ENCODE measurements at regions not wholly inside any gene's neighbourhood (a gene's known extent, or its start where the extent isn't known, plus 50 kb on each side); places are given as distances from the start of the nearest gene placed in this dataset.

- no CpG with 5 or more reads among the region's 9 CpGs for WGBS (ENCODE audit: extremely low coverage, insufficient coverage, insufficient read length)
- peak in 1 of 2 donors; percentile 0 for DNase-seq
These were observed 439.1 kb upstream of the ZNF507 start for GRCh38 chr19:31906111-31906871.

GRCh38 chr19:31907661-31908060 lies 437.7 kb upstream of the ZNF507 start:
- no peak overlapping the region for H4K8ac ChIP-seq (ENCODE audit: low read depth, low read length)
- H3K79me2 ChIP-seq (ENCODE audit: control insufficient read depth, insufficient read depth, low read length, poor library complexity): no peaks in the 10 kb centered on the region
- no peak overlapping the region for H2BK12ac ChIP-seq (ENCODE audit: low read length)
- H3K9ac ChIP-seq (ENCODE audit: low read length): no peak overlapping the region
- no peak overlapping the region for H2AK5ac ChIP-seq (ENCODE audit: low read length)
- H3K4me1 ChIP-seq (ENCODE audit: control insufficient read depth in 1 of 2, insufficient read depth in 2 of 2, low read length in 2 of 2): peaks cover 0 to 2% of the 10 kb centered on the region in 2 experiments
- H2BK120ac ChIP-seq (ENCODE audit: insufficient read depth, low read length, poor library complexity): no peak overlapping the region
- H3K23ac ChIP-seq (ENCODE audit: low read length): no peak overlapping the region
- H2AFZ ChIP-seq (ENCODE audit: insufficient read depth, low read length, poor library complexity): no peak overlapping the region
- no peaks in the 10 kb centered on the region for H3K27me3 ChIP-seq (ENCODE audit: insufficient read depth, low read length)
- no peak overlapping the region for H2BK5ac ChIP-seq (ENCODE audit: low read depth, low read length, poor library complexity)
- no peaks in the 10 kb centered on the region for H3K9me3 ChIP-seq (ENCODE audit: insufficient read depth, low read depth, low read length)
- H3K18ac ChIP-seq (ENCODE audit: low read length): no peak overlapping the region
- no peak overlapping the region for H4K12ac ChIP-seq (ENCODE audit: low read depth, low read length)
- H3K79me1 ChIP-seq (ENCODE audit: low read length): no peaks in the 10 kb centered on the region
- no peak overlapping the region for H3K4me2 ChIP-seq (ENCODE audit: low read length)
- no peak overlapping the region for H3K27ac ChIP-seq (ENCODE audit: low read depth, low read length)
- no CpG with 5 or more reads among the region's 1 CpG for WGBS (ENCODE audit: extremely low coverage, insufficient coverage, insufficient read length)
- no peak for DNase-seq
- no peak overlapping the region for H3K4ac ChIP-seq (ENCODE audit: low read depth, low read length)
- H3K14ac ChIP-seq (ENCODE audit: low read length): no peak overlapping the region
- H3K4me3 ChIP-seq (ENCODE audit: low read depth, low read length): no peak overlapping the region
- no peaks in the 10 kb centered on the region for H3K36me3 ChIP-seq (ENCODE audit: control insufficient read depth in 1 of 2, insufficient read depth in 2 of 2, low read length in 2 of 2)
- no peak overlapping the region for H4K91ac ChIP-seq (ENCODE audit: low read depth, low read length)

More at GRCh38 chr19:31906111-31906871, 439.1 kb upstream of the ZNF507 start:
- no peak overlapping the region for H2AK5ac ChIP-seq (ENCODE audit: low read length)
- H3K9me3 ChIP-seq (ENCODE audit: insufficient read depth, low read depth, low read length): no peaks in the 10 kb centered on the region
- no peak overlapping the region for H3K18ac ChIP-seq (ENCODE audit: low read length)
- no peak overlapping the region for H2BK120ac ChIP-seq (ENCODE audit: insufficient read depth, low read length, poor library complexity)
- H4K8ac ChIP-seq (ENCODE audit: low read depth, low read length): no peak overlapping the region
- no peaks in the 10 kb centered on the region for H3K79me1 ChIP-seq (ENCODE audit: low read length)
- H3K36me3 ChIP-seq (ENCODE audit: control insufficient read depth in 1 of 2, insufficient read depth in 2 of 2, low read length in 2 of 2): no peaks in the 10 kb centered on the region
- H4K12ac ChIP-seq (ENCODE audit: low read depth, low read length): no peak overlapping the region
- H3K4me2 ChIP-seq (ENCODE audit: low read length): no peak overlapping the region
- H3K27me3 ChIP-seq (ENCODE audit: insufficient read depth, low read length): no peaks in the 10 kb centered on the region
- no peaks in the 10 kb centered on the region for H3K79me2 ChIP-seq (ENCODE audit: control insufficient read depth, insufficient read depth, low read length, poor library complexity)
- no peak overlapping the region for H3K4me3 ChIP-seq (ENCODE audit: low read depth, low read length)
- H4K91ac ChIP-seq (ENCODE audit: low read depth, low read length): no peak overlapping the region
- no peak overlapping the region for H3K4ac ChIP-seq (ENCODE audit: low read depth, low read length)
- peaks cover 0 to 2% of the 10 kb centered on the region in 2 experiments for H3K4me1 ChIP-seq (ENCODE audit: control insufficient read depth in 1 of 2, insufficient read depth in 2 of 2, low read length in 2 of 2)
- H2BK12ac ChIP-seq (ENCODE audit: low read length): no peak overlapping the region
- H3K14ac ChIP-seq (ENCODE audit: low read length): no peak overlapping the region
- no peak overlapping the region for H3K23ac ChIP-seq (ENCODE audit: low read length)
- no peak overlapping the region for H3K27ac ChIP-seq (ENCODE audit: low read depth, low read length)
- H3K9ac ChIP-seq (ENCODE audit: low read length): no peak overlapping the region
- no peak overlapping the region for H2BK5ac ChIP-seq (ENCODE audit: low read depth, low read length, poor library complexity)
- H2AFZ ChIP-seq (ENCODE audit: insufficient read depth, low read length, poor library complexity): no peak overlapping the region

GRCh38 chr19:31908080-31908479 lies 437.3 kb upstream of the ZNF507 start:
- no peaks in the 10 kb centered on the region for H3K9me3 ChIP-seq (ENCODE audit: insufficient read depth, low read depth, low read length)
- H3K4me2 ChIP-seq (ENCODE audit: low read length): no peak overlapping the region
- no CpG with 5 or more reads among the region's 3 CpGs for WGBS (ENCODE audit: extremely low coverage, insufficient coverage, insufficient read length)
- no peak overlapping the region for H3K18ac ChIP-seq (ENCODE audit: low read length)
- H3K79me2 ChIP-seq (ENCODE audit: control insufficient read depth, insufficient read depth, low read length, poor library complexity): no peaks in the 10 kb centered on the region
- no peak overlapping the region for H3K23ac ChIP-seq (ENCODE audit: low read length)
- no peak overlapping the region for H2AK5ac ChIP-seq (ENCODE audit: low read length)
- H4K91ac ChIP-seq (ENCODE audit: low read depth, low read length): no peak overlapping the region
- no peak overlapping the region for H4K8ac ChIP-seq (ENCODE audit: low read depth, low read length)
- H3K4ac ChIP-seq (ENCODE audit: low read depth, low read length): no peak overlapping the region
- no peak overlapping the region for H2AFZ ChIP-seq (ENCODE audit: insufficient read depth, low read length, poor library complexity)
- H3K4me3 ChIP-seq (ENCODE audit: low read depth, low read length): no peak overlapping the region
- H2BK12ac ChIP-seq (ENCODE audit: low read length): no peak overlapping the region
- no peak overlapping the region for H3K14ac ChIP-seq (ENCODE audit: low read length)
- no peaks in the 10 kb centered on the region for H3K79me1 ChIP-seq (ENCODE audit: low read length)
- no peak for DNase-seq
- no peak overlapping the region for H4K12ac ChIP-seq (ENCODE audit: low read depth, low read length)
- no peak overlapping the region for H3K9ac ChIP-seq (ENCODE audit: low read length)
- H3K27me3 ChIP-seq (ENCODE audit: insufficient read depth, low read length): no peaks in the 10 kb centered on the region
- H2BK120ac ChIP-seq (ENCODE audit: insufficient read depth, low read length, poor library complexity): no peak overlapping the region
- H2BK5ac ChIP-seq (ENCODE audit: low read depth, low read length, poor library complexity): no peak overlapping the region
- no peak overlapping the region for H3K27ac ChIP-seq (ENCODE audit: low read depth, low read length)
- H3K36me3 ChIP-seq (ENCODE audit: control insufficient read depth in 1 of 2, insufficient read depth in 2 of 2, low read length in 2 of 2): no peaks in the 10 kb centered on the region
- H3K4me1 ChIP-seq (ENCODE audit: control insufficient read depth in 1 of 2, insufficient read depth in 2 of 2, low read length in 2 of 2): peaks cover 0 to 2% of the 10 kb centered on the region in 2 experiments

DNA sequence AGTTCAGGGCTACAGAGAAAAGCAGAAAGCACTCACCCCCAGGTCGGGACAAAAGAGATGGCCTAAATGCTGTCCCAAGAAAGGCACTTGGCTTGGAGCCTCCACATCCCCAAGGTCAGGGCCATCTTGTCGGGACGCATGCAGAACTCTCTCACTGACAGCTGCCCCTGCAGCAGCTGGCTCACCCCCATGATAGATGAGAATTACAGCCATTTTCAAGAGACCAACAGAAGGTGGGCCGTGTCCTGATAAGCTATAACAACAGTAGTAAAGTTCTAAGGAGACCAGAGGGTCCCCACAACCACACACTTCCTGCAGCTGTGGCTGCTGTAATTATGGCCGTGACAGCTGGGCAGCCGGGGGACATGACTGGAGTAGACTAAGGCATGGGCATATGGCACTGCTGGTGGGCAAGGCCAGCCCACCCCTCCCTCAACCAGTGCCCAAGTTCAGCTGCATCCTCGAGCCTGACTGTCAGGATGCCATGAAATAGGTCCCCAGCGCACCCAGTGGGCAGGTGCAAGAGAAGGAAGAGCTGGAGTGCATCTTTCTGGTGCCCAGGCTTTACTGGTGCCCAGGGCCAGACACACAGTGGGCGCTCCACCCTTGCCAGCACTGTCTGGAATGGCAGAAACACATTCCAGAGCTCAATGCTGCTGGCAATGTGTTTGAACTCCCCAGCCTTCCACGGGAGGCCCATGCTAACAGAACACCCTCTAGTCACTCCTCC lies 436.7 kb upstream of the ZNF507 start:
- H3K79me2 ChIP-seq (ENCODE audit: control insufficient read depth, insufficient read depth, low read length, poor library complexity): no peaks in the 10 kb centered on the region
- H3K36me3 ChIP-seq (ENCODE audit: control insufficient read depth in 1 of 2, insufficient read depth in 2 of 2, low read length in 2 of 2): no peaks in the 10 kb centered on the region
- H4K8ac ChIP-seq (ENCODE audit: low read depth, low read length): no peak overlapping the region
- no peak for DNase-seq
- no CpG with 5 or more reads among the region's 10 CpGs for WGBS (ENCODE audit: extremely low coverage, insufficient coverage, insufficient read length)
- no peak overlapping the region for H2AK5ac ChIP-seq (ENCODE audit: low read length)
- no peak overlapping the region for H3K27ac ChIP-seq (ENCODE audit: low read depth, low read length)
- no peaks in the 10 kb centered on the region for H3K9me3 ChIP-seq (ENCODE audit: insufficient read depth, low read depth, low read length)
- H2BK120ac ChIP-seq (ENCODE audit: insufficient read depth, low read length, poor library complexity): no peak overlapping the region
- no peak overlapping the region for H3K18ac ChIP-seq (ENCODE audit: low read length)
- H4K12ac ChIP-seq (ENCODE audit: low read depth, low read length): no peak overlapping the region
- no peak overlapping the region for H2AFZ ChIP-seq (ENCODE audit: insufficient read depth, low read length, poor library complexity)
- H3K9ac ChIP-seq (ENCODE audit: low read length): peak overlapping the region; percentile 34
- no peak overlapping the region for H2BK12ac ChIP-seq (ENCODE audit: low read length)
- H3K4me1 ChIP-seq (ENCODE audit: control insufficient read depth in 1 of 2, insufficient read depth in 2 of 2, low read length in 2 of 2): peaks cover 0 to 2% of the 10 kb centered on the region in 2 experiments
- no peak overlapping the region for H3K4me3 ChIP-seq (ENCODE audit: low read depth, low read length)
- H3K4ac ChIP-seq (ENCODE audit: low read depth, low read length): no peak overlapping the region
- H3K27me3 ChIP-seq (ENCODE audit: insufficient read depth, low read length): no peaks in the 10 kb centered on the region
- no peak overlapping the region for H4K91ac ChIP-seq (ENCODE audit: low read depth, low read length)
- H3K14ac ChIP-seq (ENCODE audit: low read length): no peak overlapping the region
- H3K4me2 ChIP-seq (ENCODE audit: low read length): no peak overlapping the region
- H3K79me1 ChIP-seq (ENCODE audit: low read length): no peaks in the 10 kb centered on the region
- H3K23ac ChIP-seq (ENCODE audit: low read length): peak overlapping the region; percentile 44
- H2BK5ac ChIP-seq (ENCODE audit: low read depth, low read length, poor library complexity): no peak overlapping the region
